ENCODE measurements at regions not wholly inside any gene's neighbourhood (a gene's known extent, or its start where the extent isn't known, plus 50 kb on each side); places are given as distances from the start of the nearest gene placed in this dataset.
A peak's percentile ranks its signal among the peaks of the same experiment; 100 is the strongest.
"Not testable (repeated sequence)": the region's sequence is repeated elsewhere in the genome, so short reads cannot be mapped to it uniquely, and the experiment has no call there.

GRCh38 chr3:159502986-159503385, 485.6 kb upstream of the IL12A start:
- no peak for DNase-seq
- Mint-ChIP-seq H3K4me3 (no peak overlapping the region), H3K36me3 (ENCODE audit: low read depth) (no peaks in the 10 kb centered on the region), H3K27me3 (ENCODE audit: insufficient read depth) (peaks cover 4% of the 10 kb centered on the region; the same call in 1 of the 2 replicates), H3K27ac (no peak overlapping the region), H3K4me1 (ENCODE audit: low read depth) (peaks cover 10% of the 10 kb centered on the region), H3K9me3 (no peaks in the 10 kb centered on the region)
- TF ChIP-seq, protein P1, sequence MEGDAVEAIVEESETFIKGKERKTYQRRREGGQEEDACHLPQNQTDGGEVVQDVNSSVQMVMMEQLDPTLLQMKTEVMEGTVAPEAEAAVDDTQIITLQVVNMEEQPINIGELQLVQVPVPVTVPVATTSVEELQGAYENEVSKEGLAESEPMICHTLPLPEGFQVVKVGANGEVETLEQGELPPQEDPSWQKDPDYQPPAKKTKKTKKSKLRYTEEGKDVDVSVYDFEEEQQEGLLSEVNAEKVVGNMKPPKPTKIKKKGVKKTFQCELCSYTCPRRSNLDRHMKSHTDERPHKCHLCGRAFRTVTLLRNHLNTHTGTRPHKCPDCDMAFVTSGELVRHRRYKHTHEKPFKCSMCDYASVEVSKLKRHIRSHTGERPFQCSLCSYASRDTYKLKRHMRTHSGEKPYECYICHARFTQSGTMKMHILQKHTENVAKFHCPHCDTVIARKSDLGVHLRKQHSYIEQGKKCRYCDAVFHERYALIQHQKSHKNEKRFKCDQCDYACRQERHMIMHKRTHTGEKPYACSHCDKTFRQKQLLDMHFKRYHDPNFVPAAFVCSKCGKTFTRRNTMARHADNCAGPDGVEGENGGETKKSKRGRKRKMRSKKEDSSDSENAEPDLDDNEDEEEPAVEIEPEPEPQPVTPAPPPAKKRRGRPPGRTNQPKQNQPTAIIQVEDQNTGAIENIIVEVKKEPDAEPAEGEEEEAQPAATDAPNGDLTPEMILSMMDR (IDR thresholded peaks at IDR 0.05) = no peak

DNA sequence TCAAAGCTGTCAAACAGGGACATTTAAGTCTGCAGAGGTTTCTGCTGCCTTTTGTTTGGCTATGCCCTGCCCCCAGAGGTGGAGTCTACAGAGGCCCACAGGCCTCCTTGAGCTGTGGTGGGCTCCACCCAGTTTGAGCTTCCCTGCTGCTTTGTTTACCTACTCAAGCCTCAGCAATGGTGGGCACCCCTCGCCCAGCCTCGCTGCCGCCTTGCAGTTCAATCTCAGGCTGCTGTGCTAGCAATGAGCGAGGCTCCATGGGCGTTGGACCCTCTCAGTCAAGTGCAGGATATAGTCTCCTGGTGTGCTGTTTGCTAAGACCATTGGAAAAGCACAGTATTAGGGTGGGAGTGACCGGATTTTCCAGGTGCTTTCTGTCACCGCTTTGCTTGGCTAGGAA, 477.6 kb upstream of the IL12A start:
- not testable (repeated sequence) for H3K4me3 Mint-ChIP-seq; H3K9me3 Mint-ChIP-seq; DNase-seq; H3K36me3 Mint-ChIP-seq (ENCODE audit: low read depth); H3K27me3 Mint-ChIP-seq (ENCODE audit: insufficient read depth); H3K27ac Mint-ChIP-seq
- H3K4me1 Mint-ChIP-seq (ENCODE audit: low read depth) = peaks cover 14% of the 10 kb centered on the region; the same call in 1 of the 2 replicates

- TF ChIP-seq, protein P1 (IDR thresholded peaks at IDR 0.05) = no peak
- peaks cover 10% of the 10 kb centered on the region; the same call in 1 of the 2 replicates for H3K27me3 Mint-ChIP-seq (ENCODE audit: insufficient read depth)
- no peaks in the 10 kb centered on the region for H3K9me3 Mint-ChIP-seq
Measured at GRCh38 chr3:159513444-159513843, 475.2 kb upstream of the IL12A start.

DNA sequence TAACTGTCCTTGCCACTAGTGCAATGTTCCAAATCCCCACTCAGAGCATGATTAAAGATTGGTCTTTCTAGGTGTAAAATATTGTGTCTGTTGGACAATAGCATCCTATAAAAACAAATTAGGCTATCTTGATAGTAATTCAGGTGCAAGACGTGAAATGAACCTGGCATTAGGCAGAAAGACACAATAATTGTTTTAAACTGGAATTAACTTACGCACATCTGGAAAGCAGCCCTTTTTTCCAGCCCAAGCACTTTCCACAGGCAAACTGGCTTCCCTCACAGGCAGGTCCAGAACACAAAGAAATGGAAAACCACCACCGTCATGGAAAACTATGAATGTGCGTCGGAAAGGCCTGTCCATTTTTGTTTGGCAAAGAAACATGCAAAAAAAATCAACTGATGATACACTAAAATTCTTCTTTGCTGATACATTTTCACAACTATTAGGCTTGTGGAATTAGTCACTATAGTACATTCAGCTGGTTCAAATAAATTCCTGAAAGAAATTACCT, 474.7 kb upstream of the IL12A start:
- Mint-ChIP-seq H3K27me3 (ENCODE audit: insufficient read depth) (peaks cover 10% of the 10 kb centered on the region; the same call in 1 of the 2 replicates), H3K9me3 (no peaks in the 10 kb centered on the region), H3K27ac (peak overlapping the region; percentile 32; the same call in 1 of the 2 replicates), H3K4me3 (no peak overlapping the region), H3K4me1 (ENCODE audit: low read depth) (peaks cover 14% of the 10 kb centered on the region; the same call in 1 of the 2 replicates), H3K36me3 (ENCODE audit: low read depth) (no peaks in the 10 kb centered on the region)
- DNase-seq = peak; percentile 10
- TF ChIP-seq, protein P1 (IDR thresholded peaks at IDR 0.05) = no peak

More at GRCh38 chr3:159513444-159513843, 475.2 kb upstream of the IL12A start:
- H3K36me3 Mint-ChIP-seq (ENCODE audit: low read depth) = no peaks in the 10 kb centered on the region
- no peak overlapping the region for H3K27ac Mint-ChIP-seq
- H3K4me3 Mint-ChIP-seq = no peak overlapping the region
- H3K4me1 Mint-ChIP-seq (ENCODE audit: low read depth) = peaks cover 14% of the 10 kb centered on the region; the same call in 1 of the 2 replicates
- DNase-seq = no peak

DNA sequence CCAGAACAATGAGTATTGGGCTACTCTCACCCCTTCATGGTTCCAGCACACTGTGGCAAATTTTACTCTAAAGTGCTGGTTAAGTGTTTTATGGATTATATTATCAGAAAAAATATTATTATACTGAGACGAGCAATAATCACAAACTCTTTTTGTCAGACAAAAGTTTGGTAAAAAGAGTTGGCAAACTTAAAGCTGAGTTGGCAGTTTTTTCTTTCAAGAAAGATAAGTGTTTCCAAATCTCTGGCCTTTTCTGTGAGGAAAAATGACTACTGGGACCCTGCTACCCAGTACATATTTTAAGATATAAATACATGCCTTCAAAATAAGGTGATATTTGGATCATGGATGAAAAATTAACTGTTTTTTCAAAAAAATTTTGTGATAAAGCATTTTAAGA, 471.5 kb upstream of the IL12A start:
- H3K9me3 Mint-ChIP-seq = no peaks in the 10 kb centered on the region
- H3K27ac Mint-ChIP-seq = no peak overlapping the region
- H3K27me3 Mint-ChIP-seq (ENCODE audit: insufficient read depth) = peaks cover 5% of the 10 kb centered on the region; the same call in 1 of the 2 replicates

DNA sequence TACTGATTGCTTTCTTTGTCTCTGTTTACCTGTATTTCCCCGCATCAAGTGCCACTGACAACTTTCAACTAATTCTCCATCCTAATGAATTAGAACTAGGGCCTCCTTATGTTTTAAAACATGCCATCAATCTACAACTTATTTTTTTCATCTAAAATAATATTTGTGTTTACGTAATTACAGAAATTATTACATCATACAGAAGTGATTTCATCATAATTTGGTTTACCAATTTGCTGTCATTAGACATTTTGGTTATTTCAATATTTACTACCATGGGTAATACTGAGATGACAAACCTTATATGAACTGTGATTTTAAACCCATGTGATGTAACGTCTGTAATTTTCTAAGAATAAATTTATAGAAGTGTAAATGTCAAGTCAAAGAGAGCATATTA, 468.0 kb upstream of the IL12A start:
- no peak for DNase-seq
- H3K4me3 Mint-ChIP-seq = no peak overlapping the region
- H3K36me3 Mint-ChIP-seq (ENCODE audit: low read depth) = no peaks in the 10 kb centered on the region
- H3K4me1 Mint-ChIP-seq (ENCODE audit: low read depth) = no peaks in the 10 kb centered on the region
- TF ChIP-seq, protein P1 (IDR thresholded peaks at IDR 0.05) = no peak
- H3K27me3 Mint-ChIP-seq (ENCODE audit: insufficient read depth) = peaks cover 5% of the 10 kb centered on the region; the same call in 1 of the 2 replicates
- H3K27ac Mint-ChIP-seq = no peak overlapping the region
- H3K9me3 Mint-ChIP-seq = no peaks in the 10 kb centered on the region

More for the DNA sequence above, 471.5 kb upstream of the IL12A start:
- Mint-ChIP-seq H3K4me3 (no peak overlapping the region), H3K36me3 (ENCODE audit: low read depth) (no peaks in the 10 kb centered on the region), H3K4me1 (ENCODE audit: low read depth) (peaks cover 14% of the 10 kb centered on the region; the same call in 1 of the 2 replicates)
- DNase-seq = no peak
- TF ChIP-seq, protein P1 (IDR thresholded peaks at IDR 0.05) = no peak

Measured in HFFc6 (cell line).